ENCODE measurements at regions not wholly inside any gene's neighbourhood (a gene's known extent, or its start where the extent isn't known, plus 50 kb on each side); places are given as distances from the start of the nearest gene placed in this dataset.

DNA sequence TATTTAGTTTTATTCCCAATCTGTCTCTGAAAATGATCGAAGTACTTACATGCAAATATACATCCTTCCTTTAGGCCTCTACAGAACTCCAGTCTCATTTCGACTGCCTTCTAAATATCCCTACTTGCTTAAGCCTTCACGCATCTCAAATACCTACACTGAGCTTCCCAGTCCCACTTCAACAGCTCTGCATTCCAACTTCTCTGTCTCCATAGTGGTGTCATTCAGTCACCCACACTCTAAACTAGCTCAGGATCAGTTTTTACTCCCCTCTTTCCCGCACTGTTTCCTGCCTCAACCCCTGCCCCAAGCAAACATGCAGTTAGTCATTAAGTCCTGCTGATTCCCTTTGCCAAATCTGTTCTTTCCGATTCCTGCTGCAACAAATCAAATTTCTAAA is 91.8 kb upstream of the PREP start:
- H2AFZ ChIP-seq (ENCODE audit: low read depth, low read length), result no peak overlapping the region
- dilution Hi-C loops (cut with MboI; ENCODE audit: extremely low pct_ligation_motif_present, low sequenced_read_pairs), result no loop called here

More for the DNA sequence above, 91.8 kb upstream of the PREP start:
- ChIA-PET POLR2A (no interaction called here), CTCF (interaction anchor here (1.1 kb wide), 1 partner anchor 63 kb away, joined by 5 read pairs; no protein-coding TSS in a partner anchor)
- Histone ChIP-seq H3K9ac (replicated peaks; ENCODE audit: extremely low read depth, insufficient read depth, low read length) (no peak overlapping the region), H3K27me3 (ENCODE audit: control insufficient read depth in 2 of 2, insufficient read depth in 2 of 2, low read length in 2 of 2) (peaks cover 0 to 3% of the 10 kb centered on the region in 2 experiments), H3K4me1 (ENCODE audit: control insufficient read depth, extremely low read depth, insufficient read depth, low read length) (no peaks in the 10 kb centered on the region), H4K20me1 (replicated peaks; ENCODE audit: control insufficient read depth, extremely low read depth, insufficient read depth, low read length) (no peaks in the 10 kb centered on the region), H3K36me3 (ENCODE audit: control insufficient read depth in 2 of 2, extremely low read depth in 1 of 2, insufficient read depth in 2 of 2, low read length in 2 of 2) (no peaks in the 10 kb centered on the region), H3K9me3 (replicated peaks; ENCODE audit: control insufficient read depth, insufficient read depth, low read length) (no peaks in the 10 kb centered on the region), H3K79me2 (ENCODE audit: control insufficient read depth, insufficient read depth, low read length) (no peaks in the 10 kb centered on the region), H3K4me2 (ENCODE audit: insufficient read depth, low read length) (no peak overlapping the region), H3K9me1 (replicated peaks; ENCODE audit: control insufficient read depth, extremely low read depth, insufficient read depth, low read length) (no peaks in the 10 kb centered on the region), H3K27ac (ENCODE audit: insufficient read depth, low read depth, low read length) (no peak overlapping the region), H3K4me3 (replicated peaks in 1 of 3; ENCODE audit: insufficient read depth in 1 of 3, low read depth in 1 of 3, low read length in 3 of 3) (no peak overlapping the region)
- FAIRE-seq (no peak), DNase-seq (ENCODE audit: low read depth, low spot score) (no peak)
- BruUV-seq (replicated peaks), result no TSS peak
- intact Hi-C loops (cut with micrococcal nuclease), result no loop called here
- TF ChIP-seq, protein P1, sequence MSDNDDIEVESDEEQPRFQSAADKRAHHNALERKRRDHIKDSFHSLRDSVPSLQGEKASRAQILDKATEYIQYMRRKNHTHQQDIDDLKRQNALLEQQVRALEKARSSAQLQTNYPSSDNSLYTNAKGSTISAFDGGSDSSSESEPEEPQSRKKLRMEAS (IDR thresholded peaks at IDR 0.05; ENCODE audit: insufficient read depth, insufficient read length), result no peak
- TF ChIP-seq, protein P2, sequence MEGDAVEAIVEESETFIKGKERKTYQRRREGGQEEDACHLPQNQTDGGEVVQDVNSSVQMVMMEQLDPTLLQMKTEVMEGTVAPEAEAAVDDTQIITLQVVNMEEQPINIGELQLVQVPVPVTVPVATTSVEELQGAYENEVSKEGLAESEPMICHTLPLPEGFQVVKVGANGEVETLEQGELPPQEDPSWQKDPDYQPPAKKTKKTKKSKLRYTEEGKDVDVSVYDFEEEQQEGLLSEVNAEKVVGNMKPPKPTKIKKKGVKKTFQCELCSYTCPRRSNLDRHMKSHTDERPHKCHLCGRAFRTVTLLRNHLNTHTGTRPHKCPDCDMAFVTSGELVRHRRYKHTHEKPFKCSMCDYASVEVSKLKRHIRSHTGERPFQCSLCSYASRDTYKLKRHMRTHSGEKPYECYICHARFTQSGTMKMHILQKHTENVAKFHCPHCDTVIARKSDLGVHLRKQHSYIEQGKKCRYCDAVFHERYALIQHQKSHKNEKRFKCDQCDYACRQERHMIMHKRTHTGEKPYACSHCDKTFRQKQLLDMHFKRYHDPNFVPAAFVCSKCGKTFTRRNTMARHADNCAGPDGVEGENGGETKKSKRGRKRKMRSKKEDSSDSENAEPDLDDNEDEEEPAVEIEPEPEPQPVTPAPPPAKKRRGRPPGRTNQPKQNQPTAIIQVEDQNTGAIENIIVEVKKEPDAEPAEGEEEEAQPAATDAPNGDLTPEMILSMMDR (IDR thresholded peaks at IDR 0.05; ENCODE audit: extremely low read depth in 1 of 2, insufficient read depth in 1 of 2, low read depth in 1 of 2, low read length in 2 of 2), result no peak
- no peak for TF ChIP-seq FOS (IDR thresholded peaks at IDR 0.05; ENCODE audit: borderline replicate concordance, insufficient read depth, low read length)
- no peak for TF ChIP-seq GATA2 (IDR thresholded peaks at IDR 0.05; ENCODE audit: insufficient read depth, insufficient read length, low read depth, low read length)
- TF ChIP-seq JUN (IDR thresholded peaks at IDR 0.05; ENCODE audit: borderline replicate concordance, insufficient read depth, insufficient read length, low read depth), result no peak
- no peak for TF ChIP-seq POLR2AphosphoS5 (IDR thresholded peaks at IDR 0.05; ENCODE audit: insufficient read depth, low read depth, low read length)
- TF ChIP-seq MYC (IDR thresholded peaks at IDR 0.05; ENCODE audit: low read depth, low read length), result no peak
- TF ChIP-seq POLR2A (IDR thresholded peaks at IDR 0.05; ENCODE audit: low read depth, low read length), result no peak
- no peak for TF ChIP-seq EZH2 (IDR thresholded peaks at IDR 0.05; ENCODE audit: borderline replicate concordance, low read depth, low read length, severe bottlenecking)
